ENCODE measurements at regions not wholly inside any gene's neighbourhood (a gene's known extent, or its start where the extent isn't known, plus 50 kb on each side); places are given as distances from the start of the nearest gene placed in this dataset.

DNA sequence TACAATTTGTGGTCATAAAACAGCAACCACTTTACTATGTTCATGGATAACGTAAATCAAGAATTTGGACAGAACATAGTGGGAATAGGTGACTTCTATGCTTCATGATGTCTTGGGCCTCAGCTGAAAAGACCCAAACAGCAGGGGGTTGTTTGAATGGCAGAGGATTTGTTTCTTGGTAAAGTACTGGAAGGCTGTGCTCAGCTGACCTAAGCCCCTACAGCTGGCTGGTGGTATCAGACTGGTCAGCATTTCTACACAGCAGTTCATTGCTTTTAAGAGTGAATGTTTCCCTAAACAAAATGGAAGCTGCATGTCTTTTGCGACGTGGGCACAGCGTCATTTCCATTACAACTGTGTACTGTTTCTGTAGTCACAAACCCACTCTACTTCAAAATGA is 148.5 kb upstream of the DEFB112 start:
- Histone ChIP-seq H3K14ac (replicated peaks; ENCODE audit: low read depth, low read length) (no peak overlapping the region), H4K8ac (ENCODE audit: low read depth in 2 of 2, low read length in 2 of 2) (no peak overlapping the region), H2BK120ac (ENCODE audit: low read depth, low read length) (no peak overlapping the region), H2AFZ (replicated peaks; ENCODE audit: low read length, poor library complexity) (no peak overlapping the region), H3K9me3 (ENCODE audit: control insufficient read depth, insufficient read depth, low read length) (no peaks in the 10 kb centered on the region), H2AK5ac (ENCODE audit: low read depth, low read length) (no peak overlapping the region), H3K9me1 (ENCODE audit: insufficient read depth, low read length) (no peaks in the 10 kb centered on the region), H3K4ac (ENCODE audit: low read depth, low read length) (no peak overlapping the region), H3K56ac (ENCODE audit: extremely low read depth, insufficient read depth, low read length) (no peak overlapping the region), H4K5ac (ENCODE audit: low read depth, low read length) (no peak overlapping the region), H3K27ac (ENCODE audit: insufficient read depth, low read length) (no peak overlapping the region), H4K91ac (ENCODE audit: insufficient read depth, low read depth, low read length) (no peak overlapping the region), H3K27me3 (ENCODE audit: control insufficient read depth, insufficient read depth, low read length) (no peaks in the 10 kb centered on the region), H2BK20ac (ENCODE audit: low read depth, low read length) (no peak overlapping the region), H3K18ac (ENCODE audit: low read depth, low read length) (no peak overlapping the region), H3K9ac (ENCODE audit: low read depth, low read length) (no peak overlapping the region), H3K4me1 (ENCODE audit: control insufficient read depth, insufficient read depth, low read length) (no peaks in the 10 kb centered on the region), H3K4me3 (ENCODE audit: insufficient read depth, low read depth, low read length) (no peak overlapping the region), H3K4me2 (ENCODE audit: low read depth, low read length) (no peak overlapping the region), H3K36me3 (ENCODE audit: control insufficient read depth, insufficient read depth, low read length) (no peaks in the 10 kb centered on the region), H3K79me1 (ENCODE audit: low read depth in 1 of 2, low read length in 2 of 2) (no peaks in the 10 kb centered on the region), H2AK9ac (replicated peaks; ENCODE audit: low read depth, low read length, poor library complexity) (no peak overlapping the region), H2BK15ac (ENCODE audit: low read depth, low read length) (no peak overlapping the region), H4K20me1 (ENCODE audit: insufficient read depth, low read length) (no peaks in the 10 kb centered on the region), H2BK5ac (ENCODE audit: low read depth, low read length, poor library complexity, severe bottlenecking) (no peak overlapping the region), H3K23ac (ENCODE audit: low read depth, low read length) (no peak overlapping the region)
- no peak for ATAC-seq (ENCODE audit: low read depth)
- no peak for DNase-seq
- no TSS peak for BruUV-seq (replicated peaks)
- dilution Hi-C loops (cut with HindIII; ENCODE audit: low sequenced_read_pairs, unreplicated experiment) (no loop called here), intact Hi-C loops (cut with micrococcal nuclease) (no loop called here), in situ Hi-C loops (cut with MboI; ENCODE audit: low sequenced_read_pairs) (no loop called here)
- ChIA-PET POLR2A (ENCODE audit: unreplicated experiment) (no interaction called here), CTCF (interaction anchor here (0.5 kb wide), 1 partner anchor 52 kb away, joined by 3 read pairs; no protein-coding TSS in a partner anchor)
- no CpG with 5 or more reads among the region's 4 CpGs for WGBS, 2 experiments (ENCODE audit: extremely low coverage in 2 of 2, insufficient read length in 1 of 2)
- no peak for TF ChIP-seq RCOR1 (IDR thresholded peaks at IDR 0.05; ENCODE audit: insufficient replicate concordance, low read length)
- no peak for TF ChIP-seq FOS (IDR thresholded peaks at IDR 0.05; ENCODE audit: low read depth, low read length)
- no peak for TF ChIP-seq MAZ (IDR thresholded peaks at IDR 0.05; ENCODE audit: borderline replicate concordance, low read depth, low read length)
- TF ChIP-seq POLR2A (IDR thresholded peaks at IDR 0.05; ENCODE audit: low read depth, low read length), result no peak
